HG02981 (cell line): ENCODE measurements at regions not wholly inside any gene's neighbourhood (a gene's known extent, or its start where the extent isn't known, plus 50 kb on each side); places are given as distances from the start of the nearest gene placed in this dataset.

ENCODE experiments used
- ATAC-seq: cut with Tn5 transposase; IDR thresholded peaks from one replicate; pipeline ENCODE4 v1.9.1; 2021; ENCODE audit warnings: mild to moderate bottlenecking, moderate library complexity; ENCODE audit not compliant: unreplicated experiment

DNA sequence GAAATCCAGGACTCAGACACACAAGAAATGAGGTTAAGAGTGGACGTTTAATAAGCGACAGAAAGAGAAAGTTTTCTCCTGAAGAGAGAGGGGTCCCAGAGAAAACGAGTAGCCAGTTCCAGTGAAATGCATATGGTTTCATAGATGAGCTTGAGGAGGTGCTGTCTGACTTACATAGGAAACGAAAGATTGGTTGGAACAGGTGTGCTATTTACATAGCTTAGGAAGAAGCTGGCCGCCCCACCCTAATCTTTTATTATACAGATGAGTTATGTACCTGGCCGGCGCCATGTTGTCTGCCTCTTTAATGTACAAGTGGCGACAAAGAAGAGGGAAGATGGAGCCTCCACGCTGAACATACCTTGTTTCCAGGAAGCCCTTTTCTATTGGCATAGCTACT is 223.0 kb downstream of the SLC6A15 start:
- ATAC-seq = no peak

DNA sequence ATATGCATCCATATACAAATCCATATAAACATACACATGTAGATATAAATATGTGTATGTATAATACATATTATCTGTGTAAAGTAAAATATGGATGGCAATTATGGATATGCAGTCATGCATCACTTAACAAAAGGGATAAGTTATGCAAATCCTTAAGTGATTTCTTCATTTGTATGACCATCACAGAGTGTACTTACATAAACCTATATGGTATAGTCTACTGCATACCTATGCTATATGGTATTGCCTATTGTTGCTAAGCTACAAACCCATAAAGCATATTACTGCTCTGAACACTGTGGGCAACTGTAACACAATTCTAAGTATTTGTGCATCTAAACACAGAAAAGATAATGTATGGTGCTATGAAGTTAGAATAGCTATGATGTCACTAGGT is 227.2 kb downstream of the SLC6A15 start:
- no peak for ATAC-seq

DNA sequence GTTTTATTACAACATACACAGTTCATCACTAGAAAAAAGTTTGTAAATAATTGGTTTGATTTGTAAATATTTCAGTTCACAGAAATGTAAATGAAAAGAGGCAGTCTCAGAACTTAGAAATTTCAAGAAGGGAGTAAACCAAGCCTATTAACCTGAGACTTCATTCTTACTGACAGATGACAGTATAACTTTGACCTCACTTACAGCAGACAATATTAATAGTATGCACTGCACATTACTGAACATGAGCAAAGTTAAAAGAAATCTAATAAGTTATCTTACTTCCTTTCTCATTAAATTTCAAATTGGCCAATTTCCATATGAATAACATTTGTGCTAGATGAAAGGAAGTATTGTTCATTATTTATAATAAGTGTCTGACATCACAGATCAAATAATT is 235.8 kb downstream of the SLC6A15 start:
- no peak for ATAC-seq

DNA sequence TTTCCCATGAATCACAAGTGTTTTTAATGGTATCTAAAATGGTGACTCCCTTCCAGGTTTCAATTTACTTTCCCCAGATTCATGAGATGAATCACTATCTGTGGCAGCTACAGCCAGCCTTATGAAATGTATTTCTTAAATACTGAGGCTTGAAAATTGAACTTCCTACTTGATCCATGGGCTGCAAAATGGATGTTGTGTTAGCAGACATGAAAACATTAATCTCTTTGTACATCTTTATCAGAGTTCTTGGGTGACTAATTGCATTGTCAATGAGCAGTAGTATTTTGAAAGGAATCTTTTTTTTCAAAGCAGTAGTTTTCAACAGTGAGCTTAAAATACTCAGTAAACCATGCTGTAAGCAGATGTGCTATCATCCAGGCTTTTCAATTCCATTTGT is 250.8 kb downstream of the SLC6A15 start:
- ATAC-seq = no peak

DNA sequence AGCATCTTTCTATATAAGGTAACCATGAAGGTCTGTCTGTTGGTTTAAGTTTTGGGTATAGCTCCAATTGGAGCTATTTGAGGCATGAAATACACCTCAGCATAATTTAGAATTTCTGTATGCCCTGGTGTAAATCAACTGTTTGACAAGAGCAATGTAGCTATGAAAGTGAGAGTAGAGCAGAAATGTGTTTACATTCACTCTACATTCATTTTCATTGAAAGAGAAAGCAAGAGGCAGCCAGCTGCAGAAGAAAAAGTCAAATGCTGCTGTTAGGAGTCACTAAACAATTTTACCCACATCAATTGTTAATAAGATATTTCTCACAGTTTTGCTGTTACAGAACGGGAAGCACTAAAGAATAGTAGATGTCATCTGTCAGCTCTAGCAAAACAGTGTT is 252.5 kb downstream of the SLC6A15 start:
- no peak for ATAC-seq

DNA sequence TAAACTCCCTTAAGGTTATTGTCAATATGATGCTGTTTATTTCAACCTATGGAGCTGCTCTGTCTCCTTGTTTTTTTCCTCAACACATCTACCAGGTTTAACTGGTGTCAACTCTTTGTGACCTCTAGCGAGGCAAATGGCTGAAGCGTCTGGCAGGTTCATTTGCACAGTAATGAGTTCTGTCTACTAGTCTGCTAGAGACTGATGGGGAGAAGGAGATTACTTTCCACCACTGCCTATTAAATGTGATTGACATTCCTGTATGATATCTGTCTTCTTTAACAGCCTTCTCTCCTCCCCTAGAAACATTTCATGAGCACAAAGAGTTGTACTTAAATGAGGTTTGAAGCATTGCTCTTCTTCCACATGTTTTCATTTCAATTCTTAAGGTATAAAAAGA is 253.7 kb downstream of the SLC6A15 start:
- no peak for ATAC-seq

- ATAC-seq = no peak
Measured at GRCh38 chr12:84656705-84657104, 255.9 kb downstream of the SLC6A15 start.

DNA sequence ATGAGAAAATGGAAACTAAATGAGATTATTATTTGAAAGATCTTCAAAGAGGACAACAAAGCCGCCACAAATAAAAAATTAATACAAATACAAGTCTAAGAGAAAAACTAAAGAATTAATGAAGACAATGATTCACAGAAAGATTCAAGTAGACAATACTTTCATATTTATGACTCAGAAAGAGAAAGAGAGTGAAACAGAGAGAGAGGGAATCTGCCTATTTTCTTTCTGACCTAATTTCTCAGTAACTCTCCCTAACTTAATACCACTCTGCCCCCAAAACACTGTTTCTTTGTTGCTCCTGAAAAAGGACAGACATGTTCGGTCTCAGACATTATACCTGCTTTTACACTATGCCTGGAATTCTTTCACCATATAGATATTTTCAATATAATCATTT is 259.1 kb downstream of the SLC6A15 start:
- ATAC-seq = no peak

- ATAC-seq = no peak
Measured at GRCh38 chr12:84648425-84648824, 264.2 kb downstream of the SLC6A15 start.

DNA sequence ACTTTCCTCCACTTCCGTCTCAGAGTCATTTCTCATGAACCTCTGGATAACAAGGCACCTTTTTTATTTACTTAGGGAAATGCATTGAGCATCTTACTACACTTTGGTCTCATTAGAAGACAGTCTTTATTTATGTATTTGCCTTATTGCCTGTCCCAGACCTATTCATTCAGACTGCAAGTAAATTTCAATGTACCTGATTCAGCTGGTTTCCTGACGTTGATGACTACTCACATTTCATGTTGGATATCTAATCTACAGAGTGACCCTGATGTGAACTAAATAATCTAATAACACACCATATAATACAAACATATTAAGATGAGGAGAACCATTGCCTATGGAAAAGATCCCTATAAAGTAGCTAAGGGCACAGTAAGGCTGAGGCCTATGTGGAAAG is 267.7 kb downstream of the SLC6A15 start:
- no peak for ATAC-seq

DNA sequence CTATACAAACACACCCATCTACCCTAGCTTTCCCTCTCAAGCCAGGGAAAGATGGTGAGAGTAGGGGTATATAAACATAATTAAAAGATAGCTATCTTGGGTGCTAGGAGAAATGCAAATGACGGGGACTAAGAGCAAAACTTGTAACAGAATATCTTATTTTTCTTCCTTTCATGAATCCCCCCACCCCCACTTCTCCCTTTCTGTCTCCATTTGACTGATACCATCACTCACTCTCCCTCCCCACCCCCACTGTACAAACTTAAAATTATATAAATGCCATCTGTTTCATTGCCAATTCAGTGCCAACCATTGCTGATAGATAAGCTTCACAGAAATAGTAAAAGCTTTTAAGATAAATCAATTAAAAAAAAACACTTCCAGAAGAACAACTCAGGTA is 268.6 kb downstream of the SLC6A15 start:
- no peak for ATAC-seq

GRCh38 chr12:84641940-84642545 is 270.6 kb downstream of the SLC6A15 start:
- no peak for ATAC-seq

GRCh38 chr12:84638811-84639368 is 273.7 kb downstream of the SLC6A15 start:
- ATAC-seq = no peak

DNA sequence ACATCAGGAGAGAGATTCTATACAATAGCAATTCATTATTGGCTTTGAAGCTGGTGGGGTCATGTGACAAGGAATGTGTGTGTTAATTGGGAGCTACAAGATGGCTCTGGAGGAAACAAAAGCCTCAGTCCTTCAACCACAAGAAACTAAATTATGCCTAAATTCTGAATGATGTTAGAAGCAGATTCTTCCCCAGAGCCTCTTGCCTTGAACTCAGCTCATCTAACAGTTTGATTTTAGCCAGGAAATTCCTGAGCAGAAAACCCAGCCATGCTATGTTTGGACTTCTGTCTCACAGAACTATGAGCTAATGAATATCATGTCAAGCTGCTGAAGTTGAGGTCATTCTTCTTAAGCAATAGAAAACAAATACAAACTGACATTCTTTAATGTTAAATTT is 274.7 kb downstream of the SLC6A15 start:
- ATAC-seq = no peak

- no peak for ATAC-seq
Measured at GRCh38 chr12:84636801-84637290, 275.8 kb downstream of the SLC6A15 start.

DNA sequence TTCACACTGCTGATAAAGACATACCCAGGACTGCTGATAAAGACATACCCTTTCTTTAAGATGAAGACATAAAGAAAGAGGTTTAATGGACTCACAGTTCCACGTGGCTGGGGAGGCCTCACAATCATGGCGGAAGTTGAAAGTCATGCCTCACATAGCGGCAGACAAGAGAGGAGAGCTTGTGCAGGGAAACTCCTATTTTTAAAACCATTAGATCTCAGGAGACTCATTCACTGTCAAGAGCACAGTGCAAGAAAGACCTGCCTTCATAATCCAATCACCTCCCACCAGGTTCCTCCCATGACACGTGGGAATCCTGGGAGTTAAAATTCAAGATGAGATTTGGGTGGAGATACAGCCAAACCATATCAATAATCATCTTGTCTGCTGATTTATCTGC is 278.1 kb downstream of the SLC6A15 start:
- ATAC-seq = no peak

DNA sequence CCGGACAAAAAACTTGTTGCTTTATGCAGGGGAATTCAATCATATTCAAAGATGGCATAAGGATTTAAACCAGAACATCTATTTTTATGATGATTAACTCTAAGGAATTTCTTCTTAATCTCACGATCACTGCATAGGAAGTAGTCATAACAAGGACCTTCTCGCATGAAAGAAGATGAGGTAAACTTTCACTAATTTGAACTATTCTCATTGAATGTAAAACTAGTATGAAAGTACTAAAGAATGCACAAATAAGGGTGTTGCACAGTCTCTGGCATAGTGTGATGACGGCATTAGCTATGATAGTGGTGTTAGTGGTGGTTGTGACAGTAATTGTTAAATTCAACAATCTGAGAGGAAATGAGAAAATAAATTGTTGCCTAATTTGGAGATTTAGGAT is 280.0 kb downstream of the SLC6A15 start:
- ATAC-seq = no peak

- no peak for ATAC-seq
Measured at GRCh38 chr12:84631020-84631419, 281.6 kb downstream of the SLC6A15 start.

- no peak for ATAC-seq
Measured at GRCh38 chr12:84627593-84627992, 285.0 kb downstream of the SLC6A15 start.

- ATAC-seq = no peak
Measured at GRCh38 chr12:84624601-84625000, 288.0 kb downstream of the SLC6A15 start.

GRCh38 chr12:84619053-84619571 is 293.5 kb downstream of the SLC6A15 start:
- no peak for ATAC-seq

DNA sequence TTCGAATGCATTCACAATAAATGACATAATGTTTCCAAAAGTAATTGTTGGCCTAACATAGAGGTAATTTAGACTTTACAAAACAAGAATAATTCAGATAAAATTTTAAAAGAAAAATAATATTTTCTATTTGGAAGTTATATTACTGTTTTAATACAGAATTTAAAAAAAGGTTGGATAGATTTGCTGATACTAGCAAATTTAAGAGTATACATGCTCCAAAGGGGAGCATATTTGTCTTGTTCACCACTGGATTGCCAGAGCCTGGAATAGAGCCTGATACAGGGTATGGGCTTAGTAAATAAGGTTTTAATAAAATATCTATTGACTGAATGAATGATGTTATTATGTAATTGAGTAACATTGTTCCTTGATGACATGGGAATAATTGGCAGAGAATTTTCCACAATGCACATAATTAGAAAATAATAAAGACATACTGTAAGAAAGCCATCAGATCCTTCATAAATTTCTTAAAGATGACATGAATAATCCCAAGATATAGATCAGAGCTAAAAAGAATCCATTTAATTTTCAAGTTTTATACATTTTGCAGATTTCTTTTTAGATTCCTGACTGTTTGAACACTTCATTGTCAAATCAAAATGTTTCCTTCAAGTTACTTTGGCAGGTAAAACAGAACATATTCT is 305.3 kb downstream of the SLC6A15 start:
- ATAC-seq = no peak
